Activated naive CD4-positive, alpha-beta T cell treated with anti-CD3 and anti-CD28 coated beads, Interleukin-2, amount 50 U/mL, for 24 hours (primary cell): ENCODE measurements at regions not wholly inside any gene's neighbourhood (a gene's known extent, or its start where the extent isn't known, plus 50 kb on each side); places are given as distances from the start of the nearest gene placed in this dataset.

Experiments used
- H3K27ac Mint-ChIP-seq: one replicate; pipeline ENCODE4 v1.8.0; 2021; ENCODE audit warnings: mild to moderate bottlenecking, mixed read lengths
- H3K27me3 Mint-ChIP-seq: one replicate; pipeline ENCODE4 v1.8.0; 2021; ENCODE audit warnings: mixed read lengths
- H3K36me3 Mint-ChIP-seq: one replicate; pipeline ENCODE4 v1.8.0; 2021; ENCODE audit warnings: mixed read lengths
- H3K4me1 Mint-ChIP-seq: one replicate; pipeline ENCODE4 v1.8.0; 2021; ENCODE audit warnings: mixed read lengths
- H3K4me3 Mint-ChIP-seq: one replicate; pipeline ENCODE4 v1.8.0; 2021; ENCODE audit warnings: mild to moderate bottlenecking, mixed read lengths
- H3K9me3 Mint-ChIP-seq: one replicate; pipeline ENCODE4 v1.8.0; 2021; ENCODE audit warnings: mixed read lengths

- no peaks in the 10 kb centered on the region for H3K36me3 Mint-ChIP-seq
- no peaks in the 10 kb centered on the region for H3K4me1 Mint-ChIP-seq
- H3K9me3 Mint-ChIP-seq: no peaks in the 10 kb centered on the region
- H3K27me3 Mint-ChIP-seq: no peaks in the 10 kb centered on the region
- no peak overlapping the region for H3K27ac Mint-ChIP-seq
- H3K4me3 Mint-ChIP-seq: no peak overlapping the region
Measured at GRCh38 chr6:91366781-91367180, 779.9 kb upstream of the MAP3K7 start.

GRCh38 chr6:91358986-91359385 is 772.1 kb upstream of the MAP3K7 start:
- H3K9me3 Mint-ChIP-seq: no peaks in the 10 kb centered on the region
- H3K4me3 Mint-ChIP-seq: no peak overlapping the region
- no peaks in the 10 kb centered on the region for H3K36me3 Mint-ChIP-seq
- H3K4me1 Mint-ChIP-seq: no peaks in the 10 kb centered on the region
- H3K27me3 Mint-ChIP-seq: no peaks in the 10 kb centered on the region
- no peak overlapping the region for H3K27ac Mint-ChIP-seq

DNA sequence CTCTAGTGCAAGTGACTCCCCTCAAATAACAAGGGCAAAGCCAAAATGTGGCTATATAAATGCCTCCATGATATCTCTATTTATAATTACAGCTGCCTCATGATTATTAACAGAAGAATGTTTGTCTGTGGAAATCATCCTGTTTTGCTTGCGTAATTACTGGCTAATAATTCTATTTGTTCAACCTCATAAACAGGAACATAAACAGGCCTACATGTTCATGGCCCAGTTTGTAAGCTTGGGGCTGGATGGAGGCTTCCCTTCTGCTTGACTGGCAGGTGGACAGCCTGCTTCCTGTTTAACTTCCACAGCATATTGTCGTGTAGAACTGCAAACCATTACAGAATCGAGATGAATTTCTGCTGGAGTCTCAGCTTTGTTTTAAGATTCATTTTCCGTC is 766.0 kb upstream of the MAP3K7 start:
- Mint-ChIP-seq H3K27ac (no peak overlapping the region), H3K36me3 (no peaks in the 10 kb centered on the region), H3K27me3 (no peaks in the 10 kb centered on the region)

DNA sequence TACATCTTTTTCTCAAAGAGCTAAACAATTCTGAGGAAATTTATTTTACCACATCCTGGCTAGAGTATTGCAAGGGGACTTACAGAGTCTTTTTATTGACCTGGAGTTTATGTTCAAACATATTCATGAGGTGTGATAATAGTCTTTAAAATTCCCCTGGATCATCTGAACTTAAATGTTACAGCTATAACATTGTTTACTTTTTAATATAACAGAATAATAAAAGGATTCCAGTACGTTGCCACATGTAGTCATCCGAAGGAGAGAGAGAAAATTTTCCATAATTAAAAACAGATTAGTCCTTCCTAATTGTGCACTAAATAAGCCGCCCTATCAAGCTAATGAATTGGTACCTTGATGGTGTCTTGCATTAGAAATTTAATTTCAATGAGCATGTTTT is 765.4 kb upstream of the MAP3K7 start:
- H3K27ac Mint-ChIP-seq: no peak overlapping the region
- no peaks in the 10 kb centered on the region for H3K9me3 Mint-ChIP-seq
- H3K4me3 Mint-ChIP-seq: no peak overlapping the region
- no peaks in the 10 kb centered on the region for H3K4me1 Mint-ChIP-seq
- H3K36me3 Mint-ChIP-seq: no peaks in the 10 kb centered on the region
- H3K27me3 Mint-ChIP-seq: no peaks in the 10 kb centered on the region

More for the DNA sequence above, 766.0 kb upstream of the MAP3K7 start:
- H3K4me3 Mint-ChIP-seq: no peak overlapping the region
- H3K4me1 Mint-ChIP-seq: no peaks in the 10 kb centered on the region
- H3K9me3 Mint-ChIP-seq: no peaks in the 10 kb centered on the region

- H3K27me3 Mint-ChIP-seq: no peaks in the 10 kb centered on the region
- no peak overlapping the region for H3K4me3 Mint-ChIP-seq
- no peaks in the 10 kb centered on the region for H3K9me3 Mint-ChIP-seq
- no peaks in the 10 kb centered on the region for H3K36me3 Mint-ChIP-seq
- H3K4me1 Mint-ChIP-seq: no peaks in the 10 kb centered on the region
- no peak overlapping the region for H3K27ac Mint-ChIP-seq
Measured at GRCh38 chr6:91350146-91350908, 763.5 kb upstream of the MAP3K7 start.

DNA sequence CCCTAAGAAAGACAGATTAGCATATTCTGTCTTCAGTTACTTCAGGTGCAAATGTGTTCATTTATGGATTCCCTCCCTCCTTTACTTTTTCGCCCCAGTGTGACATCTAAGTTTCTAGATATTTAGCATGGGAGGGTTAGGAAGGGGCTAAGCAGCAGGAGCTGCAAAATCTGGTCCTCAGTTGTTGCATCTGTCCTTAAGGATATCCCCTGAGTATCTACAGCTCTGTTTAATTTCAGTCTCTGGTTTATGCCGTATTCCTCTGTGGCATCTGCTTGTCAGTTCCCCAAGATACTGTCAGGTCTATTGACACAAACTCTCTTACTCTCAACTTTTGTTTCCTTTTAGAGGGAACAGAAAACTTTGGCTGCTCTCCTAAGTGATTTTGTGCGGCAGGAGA is 754.6 kb upstream of the MAP3K7 start:
- no peaks in the 10 kb centered on the region for H3K4me1 Mint-ChIP-seq
- no peak overlapping the region for H3K4me3 Mint-ChIP-seq
- no peak overlapping the region for H3K27ac Mint-ChIP-seq
- H3K27me3 Mint-ChIP-seq: no peaks in the 10 kb centered on the region
- H3K36me3 Mint-ChIP-seq: no peaks in the 10 kb centered on the region
- H3K9me3 Mint-ChIP-seq: no peaks in the 10 kb centered on the region

DNA sequence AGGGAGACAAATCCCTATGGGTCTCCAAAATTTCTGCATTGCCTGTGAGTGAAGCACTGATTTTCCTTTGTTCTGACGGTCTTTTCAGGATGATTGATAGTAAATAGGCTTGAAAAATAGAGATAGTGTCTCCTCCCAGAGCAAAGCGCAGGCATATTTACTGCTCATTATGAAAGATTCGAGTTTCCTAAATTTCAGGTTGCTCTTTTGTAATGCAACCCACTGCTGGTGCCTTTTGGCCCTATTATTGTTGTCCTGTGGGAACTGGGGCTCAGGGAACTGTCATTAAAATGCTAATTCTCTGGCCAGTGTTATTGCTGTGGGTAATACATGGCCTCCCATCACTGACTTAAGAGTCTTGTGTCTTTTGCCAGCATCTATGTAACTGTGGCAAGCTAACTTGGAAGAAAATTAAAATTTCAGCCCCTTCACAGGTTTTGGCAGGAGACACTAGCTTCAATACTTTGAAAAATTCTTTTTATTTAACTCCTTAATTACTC is 754.1 kb upstream of the MAP3K7 start:
- no peak overlapping the region for H3K27ac Mint-ChIP-seq
- no peak overlapping the region for H3K4me3 Mint-ChIP-seq
- no peaks in the 10 kb centered on the region for H3K9me3 Mint-ChIP-seq
- no peaks in the 10 kb centered on the region for H3K4me1 Mint-ChIP-seq
- H3K27me3 Mint-ChIP-seq: no peaks in the 10 kb centered on the region
- H3K36me3 Mint-ChIP-seq: no peaks in the 10 kb centered on the region

DNA sequence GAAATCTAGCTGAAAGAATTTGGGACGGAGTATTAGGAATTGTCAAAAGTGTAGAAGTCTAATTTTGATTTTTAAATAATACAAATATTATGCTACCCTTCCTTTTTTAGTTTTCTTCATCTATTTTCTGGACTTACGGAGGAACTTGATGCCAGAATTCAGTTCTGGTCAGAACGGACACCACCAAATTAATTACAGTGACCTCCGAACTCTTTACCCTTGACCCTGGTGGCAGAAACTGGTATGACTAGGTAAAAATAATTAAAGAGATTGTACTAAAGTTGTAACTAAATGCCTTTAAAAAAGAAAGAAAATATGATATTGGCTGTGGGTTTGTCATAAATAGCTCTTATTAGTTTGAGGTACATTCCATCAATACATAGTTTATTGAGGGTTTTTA is 751.1 kb upstream of the MAP3K7 start:
- Mint-ChIP-seq H3K27me3 (no peaks in the 10 kb centered on the region), H3K9me3 (peaks cover 6% of the 10 kb centered on the region), H3K4me1 (no peaks in the 10 kb centered on the region), H3K36me3 (no peaks in the 10 kb centered on the region), H3K4me3 (no peak overlapping the region), H3K27ac (no peak overlapping the region)

GRCh38 chr6:91330896-91331295 is 744.0 kb upstream of the MAP3K7 start:
- no peaks in the 10 kb centered on the region for H3K36me3 Mint-ChIP-seq
- H3K4me3 Mint-ChIP-seq: no peak overlapping the region
- no peak overlapping the region for H3K27ac Mint-ChIP-seq
- no peaks in the 10 kb centered on the region for H3K4me1 Mint-ChIP-seq
- H3K27me3 Mint-ChIP-seq: no peaks in the 10 kb centered on the region
- H3K9me3 Mint-ChIP-seq: peaks cover 6% of the 10 kb centered on the region

- Mint-ChIP-seq H3K9me3 (no peaks in the 10 kb centered on the region), H3K27me3 (no peaks in the 10 kb centered on the region), H3K27ac (no peak overlapping the region), H3K4me3 (no peak overlapping the region), H3K4me1 (no peaks in the 10 kb centered on the region), H3K36me3 (no peaks in the 10 kb centered on the region)
Measured at GRCh38 chr6:91328241-91328640, 741.4 kb upstream of the MAP3K7 start.

GRCh38 chr6:91324711-91325110 is 737.8 kb upstream of the MAP3K7 start:
- no peaks in the 10 kb centered on the region for H3K36me3 Mint-ChIP-seq
- H3K27me3 Mint-ChIP-seq: no peaks in the 10 kb centered on the region
- H3K9me3 Mint-ChIP-seq: no peaks in the 10 kb centered on the region
- H3K27ac Mint-ChIP-seq: no peak overlapping the region
- H3K4me1 Mint-ChIP-seq: no peaks in the 10 kb centered on the region
- H3K4me3 Mint-ChIP-seq: no peak overlapping the region

- H3K36me3 Mint-ChIP-seq: no peaks in the 10 kb centered on the region
Measured at GRCh38 chr6:91317984-91318383, 731.1 kb upstream of the MAP3K7 start.

DNA sequence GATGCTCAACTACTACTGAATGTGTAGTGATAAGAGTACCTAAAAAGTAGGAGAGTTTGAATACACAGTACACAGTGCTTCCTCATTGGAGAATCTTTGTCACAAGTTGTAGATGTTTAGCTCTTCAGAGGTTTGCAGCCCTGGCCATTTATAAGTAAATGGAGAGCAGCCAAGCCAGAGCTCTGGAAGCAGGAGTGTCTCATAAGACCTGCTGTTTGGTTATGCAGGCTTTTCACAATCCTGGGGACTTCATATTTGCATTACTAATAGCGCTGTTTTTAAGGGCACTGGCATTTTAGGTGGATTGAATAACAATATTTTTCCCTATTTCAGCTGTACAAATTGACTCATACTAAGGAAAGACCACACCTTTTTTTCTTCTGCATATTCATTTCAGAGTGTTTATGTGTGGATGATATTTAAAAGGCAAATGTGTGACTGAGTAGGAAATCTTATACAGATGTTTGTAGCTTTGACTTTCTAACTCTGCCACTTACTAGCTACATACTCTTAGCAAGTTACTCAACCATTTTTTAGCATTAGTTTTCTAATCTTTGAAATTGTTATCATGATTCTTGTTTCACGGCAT is 730.5 kb upstream of the MAP3K7 start:
- Mint-ChIP-seq H3K4me1 (no peaks in the 10 kb centered on the region), H3K27me3 (no peaks in the 10 kb centered on the region), H3K4me3 (no peak overlapping the region), H3K27ac (no peak overlapping the region), H3K9me3 (no peaks in the 10 kb centered on the region), H3K36me3 (no peaks in the 10 kb centered on the region)

More at GRCh38 chr6:91317984-91318383, 731.1 kb upstream of the MAP3K7 start:
- Mint-ChIP-seq H3K27ac (no peak overlapping the region), H3K4me1 (no peaks in the 10 kb centered on the region), H3K4me3 (no peak overlapping the region), H3K27me3 (no peaks in the 10 kb centered on the region), H3K9me3 (no peaks in the 10 kb centered on the region)

DNA sequence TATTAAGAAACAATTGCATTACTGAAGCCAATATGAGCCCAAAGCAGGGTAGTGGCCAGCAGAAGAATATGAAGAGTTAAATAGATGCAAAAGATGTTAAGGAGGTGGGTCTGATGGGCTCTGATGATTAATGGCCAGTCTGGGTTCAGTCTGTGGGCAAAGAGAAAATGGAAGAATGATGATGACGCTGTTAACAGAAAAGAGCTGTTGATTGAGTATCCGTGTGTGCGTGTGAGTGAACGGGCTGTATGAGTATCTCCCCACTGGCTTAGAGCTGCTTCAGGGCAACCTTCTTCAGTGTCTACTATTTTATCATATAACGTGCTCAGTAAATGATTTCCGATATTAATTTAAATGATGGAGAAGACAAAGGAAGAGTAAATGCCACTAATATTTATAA is 723.3 kb upstream of the MAP3K7 start:
- H3K9me3 Mint-ChIP-seq: no peaks in the 10 kb centered on the region
- H3K4me1 Mint-ChIP-seq: no peaks in the 10 kb centered on the region
- no peaks in the 10 kb centered on the region for H3K27me3 Mint-ChIP-seq
- no peaks in the 10 kb centered on the region for H3K36me3 Mint-ChIP-seq
- H3K4me3 Mint-ChIP-seq: no peak overlapping the region
- H3K27ac Mint-ChIP-seq: no peak overlapping the region

DNA sequence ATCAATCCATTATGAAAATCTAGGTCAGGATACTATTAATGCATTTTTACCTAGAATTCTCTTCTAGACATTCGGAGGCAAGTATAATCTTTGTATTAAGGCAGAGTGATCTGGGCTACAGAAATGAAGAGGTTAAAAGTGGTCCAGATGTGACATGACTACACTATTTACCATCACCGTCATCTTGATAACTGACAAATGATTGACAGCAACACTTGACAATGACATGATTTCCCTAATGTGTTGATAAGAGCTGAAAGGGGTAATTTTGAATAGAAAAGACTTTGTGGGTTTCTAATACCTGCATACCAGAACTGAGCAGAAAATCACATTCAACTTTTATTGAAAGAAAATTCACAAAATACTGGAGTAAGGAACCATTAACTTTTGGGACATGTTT is 718.9 kb upstream of the MAP3K7 start:
- H3K27me3 Mint-ChIP-seq: no peaks in the 10 kb centered on the region
- no peaks in the 10 kb centered on the region for H3K9me3 Mint-ChIP-seq
- H3K27ac Mint-ChIP-seq: no peak overlapping the region
- H3K4me1 Mint-ChIP-seq: no peaks in the 10 kb centered on the region
- H3K4me3 Mint-ChIP-seq: no peak overlapping the region
- H3K36me3 Mint-ChIP-seq: no peaks in the 10 kb centered on the region

GRCh38 chr6:91304521-91304920 is 717.6 kb upstream of the MAP3K7 start:
- H3K4me1 Mint-ChIP-seq: no peaks in the 10 kb centered on the region
- no peak overlapping the region for H3K4me3 Mint-ChIP-seq
- no peaks in the 10 kb centered on the region for H3K9me3 Mint-ChIP-seq
- no peaks in the 10 kb centered on the region for H3K27me3 Mint-ChIP-seq
- H3K36me3 Mint-ChIP-seq: no peaks in the 10 kb centered on the region
- no peak overlapping the region for H3K27ac Mint-ChIP-seq
